HG02870 (cell line): ENCODE measurements at regions not wholly inside any gene's neighbourhood (a gene's known extent, or its start where the extent isn't known, plus 50 kb on each side); places are given as distances from the start of the nearest gene placed in this dataset.
"Not testable (repeated sequence)": the region's sequence is repeated elsewhere in the genome, so short reads cannot be mapped to it uniquely, and the experiment has no call there.

Experiments
- ATAC-seq: cut with Tn5 transposase; IDR thresholded peaks from one replicate; pipeline ENCODE4 v1.9.1; 2021; ENCODE audit warnings: mild to moderate bottlenecking, moderate library complexity; ENCODE audit not compliant: unreplicated experiment

DNA sequence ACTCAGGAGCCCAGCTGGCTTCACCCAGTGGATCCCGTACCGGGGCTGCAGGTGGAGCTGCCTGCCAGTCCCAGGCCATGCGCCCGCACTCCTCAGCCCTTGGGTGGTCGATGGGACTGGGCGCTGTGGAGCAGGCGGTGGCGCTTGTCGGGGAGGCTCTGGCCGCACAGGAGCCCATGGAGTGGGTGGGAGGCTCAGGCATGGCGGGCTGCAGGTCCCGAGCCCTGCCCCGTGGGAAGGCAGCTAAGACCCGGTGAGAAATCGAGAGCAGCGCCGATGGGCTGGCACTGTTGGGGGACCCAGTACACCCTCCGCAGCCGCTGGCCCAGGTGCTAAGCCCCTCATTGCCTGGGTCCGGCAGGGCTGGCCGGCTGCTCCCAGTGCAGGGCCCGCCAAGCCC, 1205.6 kb downstream of the DIAPH3 start:
- ATAC-seq, result not testable (repeated sequence)

DNA sequence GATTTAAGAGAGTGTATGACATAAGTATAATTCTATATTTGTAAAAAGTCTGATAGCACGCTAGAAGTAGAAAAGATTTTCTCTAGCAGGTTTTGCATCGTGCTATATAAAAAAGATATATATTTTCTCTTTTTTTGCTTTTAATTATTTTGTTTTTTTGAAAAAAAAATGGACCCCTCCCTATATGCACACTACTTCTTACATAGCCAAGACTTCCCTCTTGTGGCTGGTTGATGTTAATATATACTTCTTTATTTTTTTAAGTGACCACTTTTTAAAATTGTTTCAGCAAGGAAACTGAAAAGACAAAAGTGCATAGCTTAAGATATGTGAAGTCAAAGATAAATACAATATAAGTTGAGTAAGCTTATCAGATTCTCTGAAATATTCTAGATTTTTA, 1202.8 kb downstream of the DIAPH3 start:
- ATAC-seq, result no peak

DNA sequence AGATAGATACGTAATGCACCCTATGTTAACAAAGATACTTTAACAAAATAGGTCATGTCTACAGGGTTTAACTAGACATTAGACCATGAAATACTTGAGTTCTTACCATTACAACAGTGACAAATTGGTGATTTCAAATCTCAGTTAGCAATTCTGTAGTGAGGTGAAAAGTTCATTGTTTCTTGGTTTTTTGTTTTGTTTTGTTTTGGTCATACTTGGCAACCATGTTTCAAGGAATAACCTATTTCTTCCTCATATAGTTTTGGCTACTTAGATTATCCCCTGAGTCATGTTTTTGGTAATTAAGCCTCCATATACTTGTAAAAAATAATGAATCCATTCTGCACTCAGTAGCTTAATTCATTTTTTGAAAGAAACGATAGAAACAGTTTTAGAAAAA, 1200.4 kb downstream of the DIAPH3 start:
- no peak for ATAC-seq

DNA sequence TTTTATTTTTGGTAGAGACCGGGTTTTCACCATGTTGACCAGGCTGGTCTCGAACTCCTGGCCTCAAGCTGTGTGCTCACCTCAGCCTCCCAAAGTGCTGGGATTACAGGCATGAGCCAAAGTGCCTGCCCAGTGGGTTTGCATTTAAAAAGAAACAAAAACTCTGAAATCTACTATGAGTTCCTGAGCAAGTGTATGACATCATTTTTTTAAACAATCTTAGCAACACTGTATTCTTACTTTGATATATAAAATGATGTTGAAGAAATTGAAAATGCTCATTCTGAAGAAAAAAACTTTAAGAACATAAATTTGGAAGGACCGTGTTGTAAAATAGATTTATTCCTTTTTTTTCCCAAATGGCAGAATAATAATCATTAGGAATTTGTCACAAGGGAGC, 1199.7 kb downstream of the DIAPH3 start:
- ATAC-seq, result no peak

DNA sequence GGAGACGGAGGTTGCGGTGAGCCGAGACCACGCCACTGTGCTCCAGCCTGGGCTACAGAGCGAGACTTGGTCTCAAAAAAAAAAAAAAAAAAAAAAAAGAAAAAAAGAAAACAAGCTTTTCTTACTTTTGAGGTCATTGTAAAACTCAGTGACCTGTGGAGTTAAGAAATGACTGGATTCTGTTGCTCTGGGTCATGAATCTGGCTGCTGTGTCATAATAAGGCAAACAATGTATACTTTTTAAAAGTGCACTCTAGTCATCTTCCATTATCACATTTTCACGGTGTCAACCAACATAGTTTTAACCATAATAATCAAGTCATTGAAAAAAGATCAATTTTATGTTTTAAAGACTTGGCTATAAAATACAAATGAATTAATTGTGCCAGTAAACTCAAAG, 1186.6 kb downstream of the DIAPH3 start:
- ATAC-seq, result no peak

DNA sequence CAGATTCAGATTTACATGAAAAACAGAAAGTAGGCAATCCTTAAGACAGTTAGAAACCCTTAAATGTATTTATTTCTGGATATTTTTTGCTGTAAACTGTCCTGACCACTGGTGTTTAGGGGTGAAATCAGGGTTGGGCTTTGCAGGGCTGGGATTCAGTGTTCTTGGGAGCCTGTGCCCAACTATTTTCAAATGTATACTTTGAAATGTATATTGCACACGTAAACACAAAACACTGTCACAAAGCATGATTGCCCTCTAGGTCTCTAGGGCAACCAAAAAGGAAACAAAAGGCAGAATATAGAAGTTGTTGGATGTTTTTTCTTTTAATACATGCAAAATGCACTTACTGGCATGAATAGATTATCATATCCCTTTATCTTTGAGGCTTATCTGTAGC, 1185.4 kb downstream of the DIAPH3 start:
- no peak for ATAC-seq

DNA sequence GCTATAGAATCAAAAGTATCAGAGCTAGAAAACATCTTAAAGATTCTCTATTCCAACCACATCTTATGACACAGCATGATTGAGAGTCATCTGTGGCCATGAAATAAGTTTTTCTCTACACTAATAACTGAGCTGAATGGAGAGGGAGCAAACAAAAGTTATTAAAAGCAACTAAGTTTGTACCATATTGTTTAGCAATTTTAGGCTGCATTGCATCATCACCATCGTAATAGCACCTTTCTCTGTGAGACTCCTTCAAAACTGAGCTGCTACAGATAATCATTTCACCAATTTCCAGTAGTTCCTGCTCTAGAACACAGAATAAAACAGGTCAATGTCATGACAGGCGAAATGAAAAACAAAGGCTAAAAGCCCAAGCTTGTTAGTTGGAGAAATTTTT, 1183.9 kb downstream of the DIAPH3 start:
- ATAC-seq, result no peak

DNA sequence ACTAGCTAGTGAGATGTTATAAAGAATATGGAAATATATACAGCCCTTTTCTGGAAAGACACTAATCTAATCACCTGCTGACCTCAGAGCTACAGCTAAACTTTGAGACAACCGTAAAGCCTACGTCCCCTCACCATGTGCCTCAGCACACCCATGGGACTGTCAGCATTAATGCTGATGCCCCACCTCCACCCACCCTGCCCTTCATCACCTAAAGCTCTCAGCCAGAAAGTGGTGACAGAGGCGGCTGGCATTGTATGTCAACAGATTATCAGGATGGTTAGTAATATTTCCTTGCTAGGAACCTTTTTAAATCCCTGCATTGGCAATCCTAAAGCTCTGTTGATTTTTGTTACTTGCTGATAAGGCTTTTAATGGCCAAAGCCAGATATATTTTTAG, 1177.9 kb downstream of the DIAPH3 start:
- no peak for ATAC-seq

DNA sequence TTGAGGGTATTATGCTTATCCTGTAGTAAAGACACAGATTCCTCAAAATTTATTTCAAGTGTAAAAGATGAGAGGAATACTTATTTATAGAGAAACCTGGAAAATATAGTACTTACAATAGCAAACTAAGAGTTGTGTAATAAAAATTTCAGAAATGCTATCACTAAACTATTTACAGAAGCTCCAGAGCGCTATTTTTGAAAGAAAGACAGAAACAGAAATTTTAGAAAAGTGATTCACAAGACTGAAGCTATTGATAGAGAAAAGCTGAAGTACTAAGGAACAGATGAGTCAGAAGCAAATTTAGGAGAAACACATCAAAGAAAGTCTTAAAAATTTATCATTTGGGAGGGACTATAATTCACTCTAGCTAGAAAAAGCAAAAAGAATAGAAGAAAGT, 1174.2 kb downstream of the DIAPH3 start:
- ATAC-seq, result no peak

DNA sequence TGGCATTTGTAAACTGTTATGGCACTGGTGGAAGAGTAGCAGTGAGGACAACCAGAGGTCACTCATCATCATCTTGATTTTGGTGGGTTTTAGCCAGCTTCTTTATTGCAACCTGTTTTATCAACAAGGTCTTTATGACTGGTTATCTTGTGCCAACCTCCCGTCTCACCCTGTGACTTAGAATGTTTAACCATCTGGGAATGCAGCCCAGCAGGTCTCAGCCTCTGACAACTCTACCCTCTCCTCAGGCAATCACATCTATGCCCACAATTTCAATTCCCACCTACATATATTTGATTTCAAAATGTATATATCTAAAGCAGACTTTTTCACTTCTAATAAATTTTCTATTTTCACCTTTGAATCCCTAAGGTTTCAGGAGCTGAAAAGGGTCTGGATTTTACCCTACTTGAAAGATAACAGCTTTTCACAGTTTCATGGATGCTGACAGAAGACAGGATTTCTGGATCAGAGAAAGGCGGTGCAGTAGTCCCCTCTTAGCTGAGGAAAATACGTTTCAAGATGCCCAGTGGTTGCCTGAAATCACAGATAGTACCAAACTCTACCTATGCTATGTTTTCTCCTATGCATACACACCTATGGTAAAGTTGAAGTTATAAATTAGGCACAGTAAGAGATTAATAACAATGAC, 1171.8 kb downstream of the DIAPH3 start:
- no peak for ATAC-seq

DNA sequence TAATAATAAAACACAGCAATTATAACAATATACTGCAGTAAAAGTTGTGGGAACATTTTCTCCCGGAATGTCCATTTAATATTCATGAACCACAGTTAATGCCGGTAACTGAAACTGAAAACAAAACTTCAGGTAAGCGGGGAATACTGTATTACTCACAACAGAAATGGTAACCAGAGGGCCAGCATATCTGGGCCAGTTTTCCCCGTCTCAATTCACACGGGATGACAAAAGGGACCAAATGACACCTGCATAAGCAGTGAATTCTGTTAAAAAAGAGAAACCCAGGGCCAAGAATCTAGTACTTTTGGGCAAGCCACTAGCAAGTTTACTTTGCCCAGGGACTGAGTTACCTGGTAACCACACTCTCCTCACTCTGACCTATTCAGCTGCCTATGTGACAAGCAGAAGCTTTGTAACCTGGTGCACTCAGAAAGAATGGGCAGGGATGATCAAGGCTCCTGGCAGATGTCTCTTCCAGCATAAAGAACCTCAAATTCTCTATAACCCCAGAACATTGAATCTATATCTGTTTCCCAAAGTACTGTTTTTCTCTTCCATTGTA, 1171.2 kb downstream of the DIAPH3 start:
- no peak for ATAC-seq

DNA sequence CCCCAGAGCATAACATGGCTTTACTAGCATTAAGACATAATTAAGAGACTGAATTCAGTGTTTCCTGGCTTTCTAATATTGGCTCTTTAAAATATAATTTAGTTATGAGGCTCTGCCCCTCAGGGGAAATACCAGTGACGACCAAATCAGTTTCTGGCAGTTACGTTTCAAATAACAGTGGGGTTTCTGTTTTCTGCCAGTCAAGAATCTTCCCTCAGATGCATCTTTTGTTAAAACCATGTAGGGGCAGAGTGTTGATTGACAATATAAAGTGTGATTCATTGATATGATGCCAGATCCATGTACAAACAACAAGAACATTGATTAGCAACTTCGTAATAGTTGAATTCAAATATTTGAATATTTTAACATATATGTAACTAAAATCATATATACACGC, 1169.7 kb downstream of the DIAPH3 start:
- ATAC-seq, result no peak

DNA sequence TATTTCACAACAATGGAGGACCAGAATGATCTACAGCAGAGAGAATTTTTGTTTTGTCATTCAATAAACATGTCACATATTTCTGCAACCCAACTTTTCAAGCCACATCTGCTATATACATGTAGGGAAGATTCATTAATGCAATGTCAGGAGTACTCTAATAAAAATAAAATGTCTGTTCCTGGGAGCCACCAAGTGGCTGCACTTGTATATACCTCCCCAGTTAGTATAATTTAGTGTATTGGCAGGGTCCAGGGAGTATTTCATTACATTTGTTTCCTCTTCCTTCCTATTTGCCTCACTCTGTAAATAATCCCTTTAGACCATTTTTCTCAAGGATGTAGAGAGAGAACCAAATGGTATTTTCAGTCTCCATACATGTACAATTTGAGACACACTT, 1169.0 kb downstream of the DIAPH3 start:
- no peak for ATAC-seq

DNA sequence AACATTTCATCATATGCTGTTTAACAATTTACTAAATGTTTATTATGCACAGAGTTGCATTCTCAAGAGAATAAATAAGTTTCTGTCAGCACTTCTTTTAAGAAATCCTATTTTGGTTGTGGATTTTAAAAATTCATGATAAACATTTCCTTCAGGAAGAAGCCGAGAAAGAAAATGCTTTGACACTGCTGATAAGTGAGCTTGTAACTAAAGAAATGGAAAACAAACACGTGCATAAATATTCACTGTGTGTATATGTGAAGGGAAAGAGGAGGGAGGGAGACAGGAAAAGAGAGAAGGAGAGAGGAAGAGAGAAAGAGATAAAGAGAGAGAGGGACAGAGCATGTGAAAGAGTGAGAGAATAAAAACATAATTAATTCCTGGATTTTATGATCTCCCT, 1165.0 kb downstream of the DIAPH3 start:
- ATAC-seq, result no peak

DNA sequence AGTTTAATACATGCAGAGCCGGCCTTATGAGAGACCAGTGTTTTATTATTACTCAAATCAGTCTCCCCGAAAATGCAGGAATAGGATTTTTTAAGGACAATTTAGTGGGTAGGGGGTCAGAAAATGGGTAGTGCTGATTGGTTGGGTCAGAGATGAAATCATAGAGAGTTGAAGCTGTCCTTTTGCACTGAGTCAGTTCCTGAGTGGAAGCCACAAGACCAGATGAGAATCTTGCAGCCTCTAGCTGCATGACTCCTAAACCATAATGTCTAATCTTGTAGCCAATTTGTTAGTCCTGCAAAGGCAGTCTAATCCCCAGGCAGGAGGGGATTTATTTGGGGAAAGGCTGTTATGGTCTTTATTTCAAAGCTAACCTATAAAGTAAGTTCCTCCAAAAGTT, 1163.9 kb downstream of the DIAPH3 start:
- no peak for ATAC-seq

DNA sequence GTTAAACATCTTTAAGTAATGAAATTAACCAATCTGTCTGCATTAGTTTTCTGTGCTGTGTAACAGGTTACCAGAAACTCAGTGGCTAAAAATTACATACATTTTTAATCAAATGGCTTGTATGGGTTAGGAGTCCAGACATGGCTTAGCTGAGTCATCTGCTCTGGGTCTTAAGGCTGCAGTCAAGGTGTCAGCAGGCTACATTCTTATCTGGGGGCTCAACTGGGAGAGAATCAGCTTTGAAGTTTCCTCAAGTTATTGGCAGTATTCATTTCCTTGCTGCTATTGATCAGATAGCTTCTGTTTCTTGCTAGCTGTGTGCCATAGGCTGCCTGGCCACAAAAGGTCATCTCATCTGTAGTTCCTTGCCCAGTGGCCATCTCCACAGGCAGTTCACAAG, 1163.0 kb downstream of the DIAPH3 start:
- ATAC-seq, result no peak

DNA sequence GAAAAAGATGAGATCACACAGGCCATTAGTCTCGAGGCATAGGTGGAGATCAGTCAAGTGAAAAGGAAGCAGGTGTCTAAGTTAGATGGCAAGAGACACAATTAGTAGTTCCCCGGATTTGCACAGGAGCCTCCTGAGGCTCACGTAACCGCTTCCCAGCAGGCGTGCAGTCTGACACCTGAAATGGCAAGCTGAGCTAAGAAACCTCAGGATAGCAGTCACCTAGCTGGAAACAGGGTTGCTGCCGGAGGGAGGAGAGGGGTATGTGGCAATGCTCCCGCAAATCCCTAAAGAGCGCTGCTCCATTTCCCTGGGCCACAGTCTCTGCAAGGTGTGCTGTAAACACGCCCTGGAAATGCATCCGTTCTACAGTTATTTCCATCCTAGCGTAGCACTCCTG, 1151.0 kb downstream of the DIAPH3 start:
- ATAC-seq, result no peak

DNA sequence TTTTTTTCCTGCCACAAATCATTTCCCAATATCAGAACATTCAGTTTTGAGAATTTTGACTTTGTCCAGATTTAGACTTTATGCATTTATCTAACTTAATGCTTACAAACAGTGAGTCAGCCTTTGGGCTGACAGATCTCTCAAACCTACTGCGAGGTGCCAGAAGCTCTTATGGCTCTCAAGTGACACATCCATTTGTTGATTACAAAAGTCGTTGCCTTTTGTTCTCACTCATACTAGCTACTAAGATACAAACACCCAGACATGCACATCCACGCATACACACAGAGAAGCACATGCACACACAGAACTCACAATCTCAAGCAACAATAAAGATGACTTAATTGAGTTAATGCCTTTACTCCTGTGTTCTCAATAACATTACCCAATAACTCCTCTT, 1147.5 kb downstream of the DIAPH3 start:
- no peak for ATAC-seq

DNA sequence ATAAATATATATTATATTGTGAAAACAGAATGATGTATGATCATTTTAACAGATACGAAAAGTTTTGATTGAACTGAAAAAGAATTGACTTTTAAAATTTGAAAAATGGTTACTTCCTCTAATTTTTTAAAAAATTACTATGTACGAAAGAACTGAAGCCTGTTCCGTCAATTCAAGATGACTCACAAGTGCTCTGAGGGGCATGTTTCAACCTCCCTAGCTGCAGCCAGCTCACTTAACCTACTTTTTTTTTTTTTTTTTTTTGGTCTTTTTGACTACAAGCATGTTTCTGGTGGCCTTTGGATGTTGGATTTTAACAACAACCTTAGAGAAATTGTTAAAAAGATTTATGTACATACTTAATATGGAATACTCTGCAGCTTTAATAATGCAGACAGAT, 1139.3 kb downstream of the DIAPH3 start:
- no peak for ATAC-seq

DNA sequence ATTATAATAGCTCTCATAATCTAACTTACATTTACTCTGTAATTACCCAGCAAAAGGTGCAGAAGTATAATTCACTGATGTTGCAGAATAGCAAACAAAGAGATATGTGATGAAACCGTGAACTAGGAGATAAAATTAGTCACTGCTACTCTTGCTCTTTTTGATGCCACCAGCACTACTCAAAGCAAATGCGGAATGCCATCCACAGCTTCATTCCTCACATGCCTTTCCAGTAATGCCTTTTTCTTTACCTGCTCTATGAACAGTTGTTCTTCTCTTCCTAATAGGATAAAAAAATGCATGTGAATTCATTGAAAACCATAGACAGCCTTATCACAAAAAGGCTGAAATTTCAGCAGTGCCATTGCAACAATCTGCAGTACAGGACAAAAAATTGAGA, 1129.5 kb downstream of the DIAPH3 start:
- no peak for ATAC-seq

DNA sequence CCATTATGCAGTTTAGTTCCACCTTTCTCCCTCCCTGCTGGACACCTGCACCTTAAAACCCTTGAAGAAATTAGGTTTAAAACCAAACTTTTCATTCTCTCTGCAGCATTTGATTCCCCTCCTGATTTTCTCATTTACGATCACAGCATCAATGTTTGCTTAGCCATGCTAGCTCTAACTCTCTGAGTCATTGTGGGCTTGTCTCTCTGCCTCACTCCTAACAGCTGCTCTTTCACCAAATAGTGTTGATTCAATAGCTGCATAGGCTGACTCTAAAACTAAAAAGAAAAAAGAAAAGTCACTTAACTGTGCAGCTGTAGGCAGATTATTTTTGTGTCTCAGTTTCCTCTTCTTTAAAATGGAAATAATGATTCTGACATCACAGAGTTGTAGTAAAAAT, 1124.9 kb downstream of the DIAPH3 start:
- no peak for ATAC-seq

DNA sequence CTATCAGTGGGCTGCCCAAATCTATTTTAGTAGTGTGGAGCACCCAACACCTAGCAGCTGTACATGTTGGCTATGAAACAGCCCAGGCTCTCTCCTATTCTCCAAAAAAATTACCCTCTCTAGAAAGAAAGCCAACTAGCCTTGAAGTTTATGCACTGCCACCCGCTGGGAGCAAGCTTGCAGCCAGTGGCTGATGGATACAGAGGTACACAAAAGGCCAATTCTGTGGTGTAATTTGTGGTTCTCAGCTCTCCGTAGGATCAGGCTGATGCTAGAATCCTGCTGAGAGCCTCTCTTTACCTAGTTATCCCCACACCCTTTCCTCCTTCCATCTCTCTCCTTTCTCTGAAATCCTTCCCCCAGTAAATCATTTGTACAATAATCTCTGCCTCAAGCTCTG, 1120.7 kb downstream of the DIAPH3 start:
- no peak for ATAC-seq

DNA sequence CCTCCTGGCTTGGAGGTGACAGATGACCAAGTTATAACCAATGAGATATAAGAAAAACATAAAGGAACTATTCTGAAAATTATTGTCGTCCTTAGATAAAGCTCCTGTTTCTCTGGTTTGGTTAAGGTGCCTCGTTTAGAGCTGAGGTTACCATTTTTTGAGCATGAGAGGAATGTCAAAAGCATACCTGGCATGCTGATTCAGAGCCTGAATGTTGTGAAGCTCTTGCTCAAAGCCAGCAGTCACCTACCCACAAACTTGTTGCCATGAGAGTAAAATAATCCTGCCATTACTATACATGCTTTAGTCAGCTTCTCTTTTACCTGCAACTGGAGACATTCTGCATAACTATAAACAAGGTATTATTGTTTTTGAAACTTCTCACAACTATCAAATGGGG, 1116.2 kb downstream of the DIAPH3 start:
- ATAC-seq, result no peak
